Fibroblast of lung (primary cell): ENCODE measurements at regions not wholly inside any gene's neighbourhood (a gene's known extent, or its start where the extent isn't known, plus 50 kb on each side); places are given as distances from the start of the nearest gene placed in this dataset.
"Not testable (repeated sequence)": the region's sequence is repeated elsewhere in the genome, so short reads cannot be mapped to it uniquely, and the experiment has no call there.

Source experiments
- DNase-seq, 2 donors: peaks; one replicate each; pipeline versions ENCODE4 v3.0.0 to v3.0.0-alpha.2; 2010; ENCODE audit warnings: low read depth in 2 of 2
- H2AFZ ChIP-seq: 2 replicates; pipeline ENCODE4 v1.5.1; 2012; ENCODE audit warnings: low read length, control low read depth, inconsistent platforms
- H3K27ac ChIP-seq: 2 replicates; pipeline ENCODE4 v1.5.1; 2011; ENCODE audit warnings: low read length, control low read depth; ENCODE audit not compliant: insufficient read depth
- H3K27me3 ChIP-seq: 2 replicates; pipeline ENCODE4 v1.5.1; 2011; ENCODE audit warnings: mild to moderate bottlenecking, low read length; ENCODE audit not compliant: control insufficient read depth, insufficient read depth
- H3K36me3 ChIP-seq: 2 replicates; pipeline ENCODE4 v1.5.1; 2011; ENCODE audit warnings: low read length; ENCODE audit not compliant: control insufficient read depth, insufficient read depth
- H3K4me1 ChIP-seq: 2 replicates; pipeline ENCODE4 v1.5.1; 2011; ENCODE audit warnings: low read length; ENCODE audit not compliant: control insufficient read depth, insufficient read depth; ENCODE audit errors: extremely low read depth
- H3K4me2 ChIP-seq: 2 replicates; pipeline ENCODE4 v1.5.1; 2011; ENCODE audit warnings: low read length, control low read depth; ENCODE audit not compliant: insufficient read depth; ENCODE audit errors: extremely low read depth
- H3K4me3 ChIP-seq, 4 experiments: fragments of 200-600 bp in 1 of 4; sonication (generic) in 1 of 4; replicated peaks in 1 of 4; 2 replicates each; pipeline ENCODE4 v1.5.1; 2011 to 2016; ENCODE audit warnings: low read length in 4 of 4, low read depth in 3 of 4, mild to moderate bottlenecking in 3 of 4, control low read depth in 2 of 4, inconsistent platforms in 1 of 4, mixed read lengths in 1 of 4; ENCODE audit not compliant: insufficient read depth in 1 of 4; ENCODE audit errors: control extremely low read depth in 1 of 4
- H3K79me2 ChIP-seq: 2 replicates; pipeline ENCODE4 v1.5.1; 2012; ENCODE audit warnings: mild to moderate bottlenecking, low read length, inconsistent platforms; ENCODE audit not compliant: control insufficient read depth, insufficient read depth
- H3K9ac ChIP-seq: 2 replicates; pipeline ENCODE4 v1.5.1; 2011; ENCODE audit warnings: mild to moderate bottlenecking, low read length, control low read depth; ENCODE audit not compliant: insufficient read depth
- H3K9me3 ChIP-seq: 2 replicates; pipeline ENCODE4 v1.5.1; 2012; ENCODE audit warnings: low read depth, low read length; ENCODE audit not compliant: control insufficient read depth, insufficient read depth
- H4K20me1 ChIP-seq: 2 replicates; pipeline ENCODE4 v1.5.1; 2011; ENCODE audit warnings: low read length; ENCODE audit not compliant: control insufficient read depth, insufficient read depth; ENCODE audit errors: extremely low read depth
- CTCF ChIP-seq, 2 donors: IDR thresholded peaks in 1 of 2; conservative IDR thresholded peaks in 1 of 2; 1 replicate in 1 of 2; 2 replicates in 1 of 2; pipeline ENCODE4 v1.5.1; 2011 to 2012; ENCODE audit warnings: low read length in 2 of 2, control low read depth in 1 of 2, inconsistent platforms in 1 of 2, low read depth in 1 of 2, mild to moderate bottlenecking in 1 of 2
- EZH2 ChIP-seq: IDR thresholded peaks from 2 replicates; pipeline ENCODE4 v1.5.1; 2012; ENCODE audit warnings: low read length, control low read depth, mild to moderate bottlenecking; ENCODE audit errors: missing control alignments

GRCh38 chr12:131574395-131574771 lies 136.5 kb upstream of the SFSWAP start:
- H3K4me2 ChIP-seq, result no peak overlapping the region
- no peaks in the 10 kb centered on the region for H3K27me3 ChIP-seq
- TF ChIP-seq CTCF (conservative IDR thresholded peaks at IDR 0.05 in 1 of 2, IDR thresholded peaks at IDR 0.05 in 1 of 2; ENCODE audit: low read depth in 1 of 2, low read length in 2 of 2), result no peak
- no peak for TF ChIP-seq EZH2
- H3K4me3 ChIP-seq, result no peak overlapping the region
- no peak for DNase-seq
- no peaks in the 10 kb centered on the region for H3K36me3 ChIP-seq
- no peak overlapping the region for H3K27ac ChIP-seq
- no peak overlapping the region for H3K9ac ChIP-seq
- no peaks in the 10 kb centered on the region for H3K79me2 ChIP-seq
- no peaks in the 10 kb centered on the region for H4K20me1 ChIP-seq
- no peaks in the 10 kb centered on the region for H3K4me1 ChIP-seq
- no peak overlapping the region for H2AFZ ChIP-seq
- no peaks in the 10 kb centered on the region for H3K9me3 ChIP-seq

GRCh38 chr12:131575371-131575770 lies 135.5 kb upstream of the SFSWAP start:
- Histone ChIP-seq H4K20me1 (no peaks in the 10 kb centered on the region), H3K4me1 (no peaks in the 10 kb centered on the region), H2AFZ (no peak overlapping the region), H3K79me2 (no peaks in the 10 kb centered on the region), H3K9me3 (no peaks in the 10 kb centered on the region), H3K4me3 (no peak overlapping the region), H3K9ac (no peak overlapping the region), H3K27ac (no peak overlapping the region), H3K36me3 (no peaks in the 10 kb centered on the region), H3K4me2 (no peak overlapping the region), H3K27me3 (no peaks in the 10 kb centered on the region)
- DNase-seq, result no peak
- TF ChIP-seq EZH2, result no peak
- TF ChIP-seq CTCF (conservative IDR thresholded peaks at IDR 0.05 in 1 of 2, IDR thresholded peaks at IDR 0.05 in 1 of 2; ENCODE audit: low read depth in 1 of 2, low read length in 2 of 2), result no peak

- H3K36me3 ChIP-seq, H3K79me2 ChIP-seq, H3K9ac ChIP-seq, H2AFZ ChIP-seq, H4K20me1 ChIP-seq, H3K9me3 ChIP-seq, H3K4me1 ChIP-seq, H3K27ac ChIP-seq, H3K4me2 ChIP-seq, H3K4me3 ChIP-seq, H3K27me3 ChIP-seq: not testable (repeated sequence)
- DNase-seq, result peak in 1 of 2 donors; percentile 5
Measured at GRCh38 chr12:131576734-131577133, 134.2 kb upstream of the SFSWAP start.

GRCh38 chr12:131577766-131578165 lies 133.1 kb upstream of the SFSWAP start:
- no peak overlapping the region for H2AFZ ChIP-seq
- no peaks in the 10 kb centered on the region for H3K9me3 ChIP-seq
- no peak for TF ChIP-seq EZH2
- no peak for TF ChIP-seq CTCF (conservative IDR thresholded peaks at IDR 0.05 in 1 of 2, IDR thresholded peaks at IDR 0.05 in 1 of 2; ENCODE audit: low read depth in 1 of 2, low read length in 2 of 2)
- no peak overlapping the region for H3K27ac ChIP-seq
- H3K36me3 ChIP-seq, result no peaks in the 10 kb centered on the region
- no peak overlapping the region for H3K4me2 ChIP-seq
- H3K4me1 ChIP-seq, result no peaks in the 10 kb centered on the region
- H3K27me3 ChIP-seq, result no peaks in the 10 kb centered on the region
- no peaks in the 10 kb centered on the region for H3K79me2 ChIP-seq
- H4K20me1 ChIP-seq, result no peaks in the 10 kb centered on the region
- no peak overlapping the region for H3K4me3 ChIP-seq
- no peak for DNase-seq
- H3K9ac ChIP-seq, result no peak overlapping the region
